ENCODE measurements at regions not wholly inside any gene's neighbourhood (a gene's known extent, or its start where the extent isn't known, plus 50 kb on each side); places are given as distances from the start of the nearest gene placed in this dataset.
"Not testable (repeated sequence)": the region's sequence is repeated elsewhere in the genome, so short reads cannot be mapped to it uniquely, and the experiment has no call there.

DNA sequence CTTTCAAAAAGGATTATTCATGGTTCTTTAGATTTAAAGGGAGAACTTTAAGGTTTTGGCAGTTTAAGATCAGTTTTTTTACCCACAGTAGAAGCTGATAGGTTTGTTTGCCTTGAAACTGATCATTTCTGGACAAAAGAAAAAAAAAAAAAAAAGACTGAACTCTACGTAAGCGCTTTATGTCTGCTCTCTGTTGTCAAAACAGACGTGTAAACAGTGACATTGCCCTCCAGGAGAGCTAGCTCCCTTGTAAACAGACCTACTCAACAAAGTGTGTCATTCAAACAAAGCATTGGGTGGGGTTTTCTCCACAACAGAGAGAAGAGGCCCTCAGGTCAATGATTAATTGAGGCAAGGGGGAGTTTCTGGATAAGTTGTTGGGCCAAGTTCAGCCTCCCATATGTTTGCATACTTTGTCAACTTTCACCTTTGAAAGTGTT lies 568.1 kb upstream of the LRRN3 start:
- no peak for DNase-seq

DNA sequence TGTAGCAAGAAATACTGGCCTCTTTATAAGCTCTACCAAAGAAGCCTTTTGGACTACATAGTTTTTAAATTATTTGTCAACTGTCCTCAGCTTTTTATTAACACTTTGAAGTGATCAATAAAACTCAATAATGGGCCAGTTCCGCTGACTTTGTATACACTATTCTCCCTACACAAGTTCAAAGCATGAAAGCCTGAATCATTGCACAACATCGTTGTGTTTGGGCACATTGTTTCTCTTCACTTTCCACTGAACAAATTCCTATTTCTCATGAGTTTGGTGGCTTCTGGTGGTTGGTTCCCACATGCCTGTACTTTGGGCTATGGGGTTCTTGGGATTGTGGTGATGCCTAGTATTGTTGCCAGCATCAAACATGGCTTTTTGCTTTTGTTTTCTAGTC lies 561.8 kb upstream of the LRRN3 start:
- DNase-seq, result no peak

DNA sequence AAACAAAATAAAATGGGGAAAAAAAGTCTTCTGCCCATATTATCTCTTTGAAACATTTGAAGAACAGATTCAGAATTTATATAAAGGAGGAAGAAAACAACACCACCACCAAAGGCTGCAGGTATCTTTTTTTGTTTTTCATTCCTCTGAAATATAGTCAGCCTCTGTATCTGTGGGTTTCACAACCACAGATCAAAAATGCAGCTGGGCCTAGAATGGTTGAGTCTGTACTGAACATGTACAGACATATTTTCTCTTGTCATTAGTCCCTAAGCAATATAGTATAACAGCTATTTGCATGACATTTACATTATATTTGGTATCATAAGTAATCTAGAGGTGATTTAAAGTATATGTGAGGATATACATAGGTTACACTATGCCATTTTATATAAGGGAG lies 559.7 kb upstream of the LRRN3 start:
- DNase-seq, result no peak

DNA sequence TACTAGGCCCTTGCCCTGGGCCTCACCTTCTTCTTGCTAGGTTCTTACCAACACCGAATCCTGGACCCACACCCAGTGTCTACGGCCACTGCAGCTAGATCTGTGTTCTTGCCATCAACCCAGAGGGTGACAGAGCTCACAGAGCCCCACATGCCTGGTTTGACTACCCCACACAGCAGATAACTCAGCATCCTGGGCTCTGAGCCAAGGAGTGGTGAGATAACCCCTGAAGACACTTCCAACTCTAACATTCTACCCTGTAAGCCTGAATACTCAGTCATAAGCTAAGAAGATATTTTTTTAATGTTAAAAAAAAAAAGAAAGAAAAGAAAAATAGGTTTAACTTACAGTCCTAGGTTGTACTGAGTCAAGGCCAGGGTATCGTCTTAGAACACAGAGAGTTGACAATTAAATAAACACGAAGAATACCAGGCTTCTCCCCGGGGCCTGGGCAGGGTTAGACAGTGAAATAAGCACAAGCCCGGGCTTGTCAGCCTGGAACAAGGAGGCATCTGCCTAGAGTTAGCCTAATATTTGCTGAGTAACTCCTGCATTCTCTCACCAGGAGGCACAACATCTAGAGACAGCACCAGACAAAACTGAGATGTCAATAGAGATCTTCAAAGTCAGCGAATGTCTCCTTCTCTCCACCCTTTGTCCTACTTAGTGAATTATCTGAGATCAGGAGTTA lies 556.5 kb upstream of the LRRN3 start:
- no peak for DNase-seq

DNA sequence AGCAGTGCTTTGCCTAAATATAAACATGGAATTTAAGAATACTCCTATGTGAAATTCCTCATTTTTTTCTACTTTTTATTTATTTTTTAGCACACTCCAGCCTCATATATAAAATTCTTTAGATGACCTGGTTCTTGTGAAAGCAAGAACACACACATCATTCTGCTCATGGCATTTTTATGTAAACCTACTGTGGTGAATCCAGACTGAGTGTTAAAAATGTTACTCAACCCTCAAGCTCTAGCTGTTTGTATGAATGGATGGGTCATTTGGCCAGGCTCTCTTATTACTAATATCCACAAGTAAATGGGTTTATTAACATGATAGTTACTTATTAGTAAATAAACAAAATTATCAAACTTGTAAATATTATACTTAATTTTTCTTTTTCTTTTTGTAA lies 551.7 kb upstream of the LRRN3 start:
- DNase-seq, result no peak

DNA sequence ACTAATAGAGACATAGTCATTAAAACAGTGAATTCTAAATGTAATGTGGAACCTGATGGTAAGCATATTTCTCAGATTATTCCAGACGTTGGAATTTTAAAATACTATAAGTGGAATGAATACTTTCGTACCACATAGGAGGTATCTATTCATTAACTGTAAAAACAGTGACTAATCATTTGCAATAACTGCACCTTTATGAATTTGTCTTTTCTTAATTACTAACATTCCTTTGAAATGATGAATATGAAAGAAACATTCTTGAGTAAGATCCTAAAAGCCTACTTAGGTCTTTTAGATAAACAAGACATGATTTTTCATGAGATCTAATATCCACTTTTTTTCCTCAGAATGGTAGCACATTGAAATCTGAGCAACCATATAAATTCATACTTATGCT lies 549.0 kb upstream of the LRRN3 start:
- DNase-seq, result no peak

DNA sequence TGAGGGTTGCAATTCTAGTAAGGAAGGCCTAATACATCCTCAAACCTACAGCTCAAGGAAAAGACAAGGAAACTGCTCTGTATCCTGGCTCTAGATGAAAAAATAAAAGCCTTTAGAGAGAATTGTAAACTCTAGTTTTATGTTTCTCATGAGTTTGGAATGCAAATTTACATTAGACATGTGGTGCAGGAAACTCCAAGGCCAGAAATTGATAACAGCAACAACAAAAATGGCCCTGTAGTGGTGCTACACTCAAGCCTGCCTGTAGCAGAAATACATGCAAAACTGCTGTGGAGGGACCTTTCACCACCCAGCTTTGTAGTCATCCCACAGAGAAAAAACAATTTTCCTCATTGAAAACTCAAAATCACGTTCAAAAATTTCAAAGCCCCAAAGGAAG lies 546.7 kb upstream of the LRRN3 start:
- no peak for DNase-seq

DNA sequence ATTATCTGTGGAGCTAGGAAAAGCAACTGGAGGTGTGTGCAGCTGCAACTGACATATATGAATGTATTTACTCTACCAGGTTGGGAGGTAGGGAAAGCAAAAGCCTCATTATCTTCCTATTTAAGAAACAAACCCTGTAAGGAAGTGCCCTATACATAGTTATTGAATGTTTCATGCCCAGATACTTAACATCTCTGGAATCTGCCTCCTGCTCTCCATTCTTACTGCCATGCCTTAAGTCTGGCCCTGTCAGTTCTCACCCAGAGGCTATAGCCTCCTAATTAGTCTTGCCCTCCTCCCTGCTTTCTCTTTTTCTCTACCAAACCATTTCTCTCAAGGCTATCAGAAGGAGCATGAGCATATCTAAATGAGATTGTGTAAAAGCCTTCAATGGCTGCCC lies 542.6 kb upstream of the LRRN3 start:
- no peak for DNase-seq

DNA sequence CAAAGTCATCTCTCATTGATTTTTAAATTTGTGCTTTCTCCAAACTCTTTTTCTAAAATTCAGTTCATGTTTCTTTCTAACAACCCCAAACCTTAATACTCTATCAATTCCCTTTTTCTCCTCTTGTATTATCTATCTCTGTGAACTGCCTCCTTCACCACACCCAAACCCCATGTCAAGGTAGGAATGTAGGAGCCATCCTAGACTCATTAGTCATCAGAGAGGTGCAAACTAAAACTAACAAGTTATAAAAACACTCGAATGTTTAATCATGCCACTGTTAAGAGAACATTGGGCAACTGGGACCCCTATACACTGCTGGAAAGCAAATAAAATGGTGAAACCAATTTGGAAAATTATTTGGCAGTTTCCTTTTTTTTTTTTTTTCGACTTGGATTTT lies 533.8 kb upstream of the LRRN3 start:
- DNase-seq, result no peak

DNA sequence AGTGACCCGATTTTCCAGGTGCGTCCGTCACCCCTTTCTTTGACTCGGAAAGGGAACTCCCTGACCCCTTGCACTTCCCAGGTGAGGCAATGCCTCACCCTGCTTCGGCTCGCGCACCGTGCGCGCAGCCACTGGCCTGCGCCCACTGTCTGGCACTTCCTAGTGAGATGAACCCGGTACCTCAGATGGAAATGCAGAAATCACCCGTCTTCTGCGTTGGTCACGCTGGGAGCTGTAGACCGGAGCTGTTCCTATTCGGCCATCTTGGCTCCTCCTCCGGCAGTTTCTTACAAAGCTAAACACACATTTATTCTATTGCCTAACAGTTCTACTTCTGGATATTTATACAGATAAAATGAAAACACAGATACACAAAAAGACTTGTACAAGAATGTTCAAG lies 527.6 kb upstream of the LRRN3 start:
- not testable (repeated sequence) for DNase-seq

DNA sequence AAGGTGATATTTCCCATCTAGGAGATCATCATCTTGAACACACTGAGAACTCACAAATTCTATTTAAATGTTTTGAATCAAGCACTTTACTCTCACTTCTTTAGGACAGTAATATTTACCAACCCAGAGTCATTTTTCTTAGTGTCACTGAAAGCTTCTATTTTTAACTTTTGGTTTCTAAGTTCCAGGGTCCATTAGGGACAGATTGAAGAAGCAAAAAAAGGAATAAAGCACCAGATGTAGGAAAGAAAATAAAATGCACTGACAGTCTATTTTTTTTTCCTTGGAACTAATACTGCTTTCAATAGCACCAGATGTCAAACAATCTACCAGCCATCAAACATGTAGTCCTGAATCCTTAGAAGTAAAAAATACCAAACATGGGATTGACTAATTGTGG lies 526.7 kb upstream of the LRRN3 start:
- DNase-seq, result no peak

DNA sequence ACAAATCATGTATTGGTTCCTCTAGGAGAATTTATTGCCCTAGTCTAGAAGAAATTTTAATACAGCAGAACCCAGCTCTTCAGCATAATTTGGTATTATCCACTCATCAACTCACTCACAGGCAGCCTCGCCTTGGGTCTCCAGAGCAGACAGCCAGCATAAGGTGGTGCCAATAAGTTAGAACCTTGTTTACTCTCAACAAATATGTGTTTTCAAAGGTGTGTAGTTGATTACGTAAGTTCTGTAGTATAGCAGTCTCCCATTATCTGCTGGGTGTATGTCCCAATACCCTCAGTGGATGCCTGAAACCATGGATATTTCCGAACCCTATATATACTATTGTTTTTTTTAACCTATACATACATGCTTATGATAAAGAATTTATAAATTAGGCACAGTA lies 522.5 kb upstream of the LRRN3 start:
- DNase-seq, result no peak

DNA sequence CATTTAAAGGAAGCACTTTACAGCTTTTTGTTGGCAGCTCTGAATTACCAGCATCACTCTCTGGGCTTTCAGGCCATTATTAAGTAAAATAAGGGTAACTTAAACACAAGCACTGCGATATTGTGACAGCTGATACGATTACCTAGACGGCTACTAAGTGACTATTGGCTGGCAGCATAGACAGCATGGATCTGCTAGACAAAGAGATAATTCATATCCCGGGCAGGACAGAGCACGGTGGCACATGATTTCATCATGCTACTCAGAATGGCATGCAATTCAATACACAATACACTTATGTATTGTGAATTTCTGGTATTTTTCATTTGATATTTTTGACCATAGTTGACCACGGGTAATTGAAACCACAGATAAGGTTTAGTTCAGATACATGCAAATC lies 522.0 kb upstream of the LRRN3 start:
- no peak for DNase-seq

DNA sequence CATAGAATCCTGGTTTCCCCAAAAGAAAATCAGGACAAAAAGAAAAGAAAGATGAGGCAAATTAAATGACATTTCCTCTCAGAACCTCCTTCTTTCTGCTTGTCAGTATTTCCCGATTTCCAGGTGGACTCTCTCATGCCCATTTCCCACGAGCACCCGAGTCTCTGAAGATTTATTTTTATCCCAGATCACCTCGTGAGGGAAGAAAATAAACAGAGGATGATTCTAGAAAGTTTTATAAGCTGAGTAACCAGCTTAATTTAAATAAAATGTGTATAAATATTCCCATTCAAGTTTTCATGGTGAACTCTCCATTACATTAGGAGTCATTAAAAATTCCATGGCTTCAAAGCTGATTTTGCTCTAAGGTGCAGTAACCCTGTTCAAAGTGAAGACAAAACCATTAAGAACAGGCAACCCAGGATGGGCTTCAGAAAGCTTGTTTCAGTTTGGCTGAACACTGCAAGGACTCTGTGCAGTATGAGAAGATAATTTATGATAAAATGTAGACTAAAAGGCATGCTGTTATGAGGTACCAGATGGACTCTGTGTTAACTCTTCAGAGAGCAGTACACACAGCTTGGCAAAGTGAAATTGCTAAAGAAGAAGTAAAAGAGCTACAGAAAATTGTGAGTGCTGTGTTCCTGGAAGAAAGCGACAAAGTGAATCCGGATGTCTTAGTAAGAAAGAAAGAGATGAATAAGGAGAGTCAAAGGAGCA lies 521.3 kb upstream of the LRRN3 start:
- no peak for DNase-seq

DNA sequence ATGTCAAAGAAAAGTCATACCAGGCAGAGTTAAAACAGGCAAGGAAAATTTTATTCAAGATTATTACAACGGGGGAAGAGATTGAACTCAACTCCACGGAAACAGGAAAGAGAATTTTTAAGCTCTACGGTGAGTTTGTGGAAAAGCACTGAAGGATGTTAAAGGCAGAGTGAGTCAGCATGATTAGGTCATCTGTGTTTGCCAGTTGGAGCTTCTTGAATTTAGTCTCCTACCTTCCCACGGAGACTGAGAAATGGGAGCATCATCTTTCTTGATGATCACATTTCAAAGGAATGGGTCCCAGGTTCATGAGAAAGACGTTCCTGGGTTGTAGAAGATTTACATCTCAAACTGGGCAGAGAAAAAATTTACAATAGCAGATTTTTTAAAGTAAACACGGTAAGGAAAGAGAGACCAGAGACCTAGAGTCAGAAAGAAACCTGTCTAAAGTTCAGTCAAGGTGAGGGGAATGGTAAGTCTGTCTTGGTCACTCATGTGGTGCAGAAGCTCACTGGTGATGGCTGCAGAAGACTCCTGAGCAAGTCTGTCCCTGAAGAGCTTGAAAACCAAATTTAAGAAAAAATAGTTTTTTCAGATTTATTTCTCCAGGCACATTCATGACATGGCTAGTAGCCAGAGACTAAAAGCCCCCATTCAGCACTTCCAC lies 516.9 kb upstream of the LRRN3 start:
- no peak for DNase-seq

DNA sequence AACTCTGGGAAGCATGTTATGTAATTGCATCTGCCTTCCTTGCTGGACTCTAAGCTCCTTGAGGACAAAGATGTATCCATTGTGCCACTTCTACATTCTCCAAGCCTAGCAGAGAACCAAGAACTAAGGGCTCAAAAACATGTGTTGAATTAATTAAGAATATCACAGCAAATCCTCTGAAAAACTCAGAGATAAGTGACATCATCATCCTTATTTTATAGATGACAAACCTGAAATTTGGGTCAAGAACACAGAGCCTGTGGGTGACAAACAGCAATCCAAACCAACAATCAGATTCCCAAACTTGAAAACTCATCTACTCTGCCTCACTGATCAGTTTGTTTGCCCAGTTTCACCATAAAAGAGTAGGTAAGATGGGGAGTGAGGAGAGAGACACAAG lies 503.6 kb upstream of the LRRN3 start:
- no peak for DNase-seq

DNA sequence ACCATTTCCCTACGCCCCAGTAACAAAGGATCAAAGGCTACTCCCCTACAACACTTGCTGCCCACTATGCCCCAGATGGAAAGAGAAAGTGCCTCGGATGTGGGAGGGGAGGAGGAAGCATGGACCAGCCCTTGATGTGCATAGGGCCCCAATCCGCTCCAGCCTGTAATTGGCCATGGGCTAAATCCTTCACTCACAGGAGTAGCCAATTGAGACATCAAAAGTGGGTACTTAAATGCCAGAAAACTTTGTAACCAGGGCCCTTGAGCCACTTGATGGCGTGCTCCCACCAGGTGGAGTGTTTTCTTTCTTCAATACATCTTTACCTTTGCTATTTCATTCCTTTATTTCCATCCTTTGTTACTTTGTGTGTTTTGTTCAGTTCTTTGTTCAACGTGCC lies 500.5 kb upstream of the LRRN3 start:
- DNase-seq, result no peak

DNA sequence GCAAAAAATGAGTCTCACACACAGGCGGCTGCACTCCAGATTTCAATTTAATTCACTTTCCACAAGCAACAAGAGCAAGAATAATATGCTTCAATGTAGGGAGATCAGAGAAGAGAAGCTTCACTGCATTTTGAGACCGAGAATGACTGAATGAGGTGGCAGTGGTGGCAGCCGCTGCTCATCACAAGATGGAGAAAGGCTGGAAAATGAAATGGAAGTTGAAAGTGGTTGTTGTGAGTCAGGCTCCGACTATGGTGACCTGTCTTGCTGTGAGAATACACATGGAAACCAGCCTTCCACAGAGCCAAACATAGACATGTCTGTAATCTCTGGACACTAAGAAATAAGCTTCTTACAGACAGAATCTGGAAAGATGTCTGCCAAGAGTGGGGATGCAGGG lies 499.6 kb upstream of the LRRN3 start:
- DNase-seq, result no peak

DNA sequence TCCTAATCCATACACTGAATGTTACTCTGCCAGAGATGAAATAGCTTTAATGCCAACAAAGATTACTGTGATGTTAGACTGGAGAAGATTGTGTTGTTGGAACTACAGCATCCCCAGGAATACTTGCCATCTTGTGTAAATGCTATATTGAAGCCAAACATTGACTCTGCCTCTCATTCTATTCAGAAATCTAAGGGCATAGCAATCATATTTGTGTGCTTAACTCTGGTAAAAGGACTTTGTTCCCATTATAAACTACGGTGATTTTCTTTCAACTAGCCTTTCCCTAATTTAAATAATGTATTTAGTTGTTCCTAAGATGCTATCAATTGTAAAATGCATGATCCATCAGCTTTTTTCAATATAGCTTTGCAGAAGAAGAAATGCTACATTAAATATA lies 498.4 kb upstream of the LRRN3 start:
- no peak for DNase-seq

DNA sequence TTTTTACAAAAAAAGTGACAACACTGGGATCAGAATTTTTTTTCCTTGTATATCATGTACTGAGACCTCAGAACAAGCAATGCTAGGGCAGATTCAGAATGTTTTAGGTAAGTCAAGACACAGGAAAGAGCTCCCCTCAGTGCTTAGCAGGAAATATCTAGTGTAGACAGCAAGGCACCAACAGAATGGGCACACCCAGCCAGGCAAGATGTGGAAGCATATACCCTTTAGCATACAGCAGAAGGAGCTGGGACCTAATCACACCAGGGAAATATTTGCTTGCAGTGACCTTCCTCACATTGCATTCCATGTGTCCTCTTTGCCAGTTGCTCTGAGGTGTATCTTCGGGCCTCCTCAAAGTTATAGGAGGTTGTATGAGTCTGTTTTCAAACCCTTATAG lies 497.6 kb upstream of the LRRN3 start:
- no peak for DNase-seq

DNA sequence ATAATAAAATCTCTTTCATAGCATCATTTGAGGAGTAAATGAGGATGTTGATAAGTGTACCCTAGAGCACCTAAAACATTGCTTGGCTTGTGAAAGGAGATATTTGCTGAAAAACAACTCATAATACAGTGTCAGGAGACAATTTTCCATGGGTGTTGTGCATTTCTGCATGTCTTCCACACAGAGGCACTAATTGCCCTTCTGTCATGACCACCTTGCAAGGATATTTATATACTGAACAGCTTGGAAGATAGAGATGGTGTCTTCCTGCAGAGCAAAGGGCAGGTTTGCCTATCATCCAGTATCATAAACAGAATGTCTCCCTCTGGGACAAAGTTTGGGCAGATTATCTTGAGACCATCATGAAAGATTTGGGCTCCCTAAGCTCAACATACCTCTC lies 495.2 kb upstream of the LRRN3 start:
- DNase-seq, result no peak

DNA sequence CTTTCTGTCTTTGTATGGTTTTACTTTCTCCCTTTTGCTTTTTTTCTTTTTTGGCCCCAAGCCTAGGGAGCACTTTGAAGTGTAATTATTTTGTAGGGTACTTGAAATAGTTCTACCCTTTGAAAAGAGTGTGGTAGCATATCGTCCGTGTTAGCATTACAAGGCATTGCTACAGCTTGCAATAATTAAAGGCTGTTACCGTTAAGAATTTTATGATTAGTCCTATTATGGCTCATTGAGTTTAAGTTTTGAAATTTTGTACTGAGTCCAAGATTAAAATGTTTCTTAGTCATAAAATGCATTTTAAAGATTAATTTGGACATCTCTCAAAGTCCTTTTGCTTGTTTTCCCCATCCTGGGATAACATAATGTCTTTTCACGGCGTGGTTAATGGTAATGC lies 490.0 kb upstream of the LRRN3 start:
- DNase-seq, result no peak

DNA sequence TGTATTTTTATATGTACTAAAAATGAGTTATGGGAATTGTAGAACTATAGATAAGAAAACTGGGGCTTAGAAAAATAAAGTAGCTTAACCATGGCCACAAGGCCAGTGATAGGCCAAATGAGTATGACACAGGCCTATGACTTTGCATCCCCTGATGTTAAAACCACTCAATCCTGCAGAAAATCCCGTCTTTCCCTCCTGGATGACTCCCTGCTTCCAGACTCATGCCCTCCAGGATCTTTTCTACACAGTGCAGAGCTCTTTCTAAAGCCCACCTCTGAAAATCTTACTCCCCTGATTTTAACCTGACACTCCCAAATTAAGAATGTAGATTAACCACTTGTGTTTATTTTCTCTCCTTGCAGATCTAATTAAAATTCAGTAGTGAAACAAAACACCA lies 489.2 kb upstream of the LRRN3 start:
- no peak for DNase-seq

DNA sequence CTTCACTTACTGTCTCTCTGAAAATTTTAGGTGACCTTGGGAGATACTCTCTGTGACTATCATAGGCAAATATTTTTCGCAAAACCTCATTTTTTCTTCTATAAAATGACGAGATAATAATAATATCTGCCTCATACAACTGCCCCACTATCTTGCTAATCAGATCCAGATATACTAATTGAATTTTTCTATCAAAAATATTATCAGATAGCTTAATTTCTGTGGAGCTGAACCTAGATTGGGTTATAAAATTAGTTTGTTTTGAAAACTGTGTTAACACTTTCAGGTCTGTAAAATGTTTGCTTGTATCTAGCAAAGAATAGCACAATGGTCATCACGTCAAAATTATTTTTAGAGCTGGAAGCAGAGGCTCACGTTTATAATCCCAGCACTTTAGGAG lies 486.7 kb upstream of the LRRN3 start:
- no peak for DNase-seq

DNA sequence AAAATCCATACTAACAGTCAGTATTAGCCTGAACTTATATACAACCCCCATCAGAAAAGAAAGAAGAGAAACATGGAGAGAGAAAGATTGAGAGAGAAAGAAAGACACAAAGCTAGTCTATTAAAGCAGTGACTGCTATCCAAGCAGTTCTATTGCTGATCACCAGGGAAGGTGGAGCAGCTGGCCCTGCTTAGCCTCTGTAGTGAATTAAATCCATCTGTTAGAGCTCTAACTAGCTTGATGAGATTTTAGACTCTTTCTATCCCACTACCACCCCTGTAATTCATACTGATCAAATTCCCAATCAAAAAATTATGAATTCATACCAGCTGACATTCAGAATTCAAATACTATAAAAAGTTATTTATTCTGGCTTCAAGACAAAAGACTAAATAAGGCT lies 486.0 kb upstream of the LRRN3 start:
- DNase-seq, result no peak
